HEK293T (cell line): ENCODE measurements at regions not wholly inside any gene's neighbourhood (a gene's known extent, or its start where the extent isn't known, plus 50 kb on each side); places are given as distances from the start of the nearest gene placed in this dataset.

Experiments used
- CTCF ChIA-PET: fragments of 350-600 bp; formaldehyde crosslinking; extraction: SDS; loops from one replicate; lab custom pipeline; 2021; ENCODE audit warnings: antibody characterized with exemption, inconsistent platforms; lab: Yijun Ruan, JAX
- POLR2A ChIA-PET: fragments of 350-600 bp; formaldehyde crosslinking; extraction: SDS; loops from one replicate; lab custom pipeline; 2020; ENCODE audit warnings: antibody characterized with exemption, inconsistent platforms; lab: Yijun Ruan, JAX
- DNase-seq: peaks from one replicate; pipeline ENCODE4 v3.0.0; 2012; ENCODE audit warnings: mixed read lengths; ENCODE audit errors: extremely low spot score
- ARNT ChIP-seq: fragments of 450-650 bp; IDR thresholded peaks from 2 replicates; pipeline ENCODE4 v1.6.1; 2017; ENCODE audit warnings: mild to moderate bottlenecking
- BHLHE40 ChIP-seq: fragments of 450-650 bp; IDR thresholded peaks from 2 replicates; pipeline ENCODE4 v1.6.1; 2016; ENCODE audit warnings: mild to moderate bottlenecking, moderate library complexity, borderline replicate concordance
- CTBP1 ChIP-seq: fragments of 450-650 bp; IDR thresholded peaks from 2 replicates; pipeline ENCODE4 v1.6.1; 2016; ENCODE audit warnings: borderline replicate concordance
- ELF4 ChIP-seq: fragments of 450-650 bp; IDR thresholded peaks from 2 replicates; pipeline ENCODE4 v1.6.1; 2017; ENCODE audit warnings: antibody characterized with exemption
- FOXA1 ChIP-seq: fragments of 450-650 bp; IDR thresholded peaks from 2 replicates; pipeline ENCODE4 v1.6.1; 2016; ENCODE audit warnings: mild to moderate bottlenecking
- FOXK2 ChIP-seq: fragments of 450-650 bp; IDR thresholded peaks from 2 replicates; pipeline ENCODE4 v1.6.1; 2016; ENCODE audit warnings: mild to moderate bottlenecking
- FOXM1 ChIP-seq: fragments of 450-650 bp; IDR thresholded peaks from 2 replicates; pipeline ENCODE4 v1.6.1; 2017; ENCODE audit warnings: mild to moderate bottlenecking, borderline replicate concordance
- HDGF ChIP-seq: fragments of 450-650 bp; IDR thresholded peaks from 2 replicates; pipeline ENCODE4 v1.6.1; 2017; ENCODE audit warnings: antibody characterized with exemption, borderline replicate concordance
- L3MBTL2 ChIP-seq: fragments of 450-650 bp; conservative IDR thresholded peaks from 2 replicates; pipeline ENCODE4 v1.6.1; 2016; ENCODE audit warnings: mild to moderate bottlenecking
- LEF1 ChIP-seq: fragments of 450-650 bp; IDR thresholded peaks from 2 replicates; pipeline ENCODE4 v1.6.1; 2017; ENCODE audit warnings: mild to moderate bottlenecking, borderline replicate concordance
- NFRKB ChIP-seq: fragments of 450-650 bp; IDR thresholded peaks from 2 replicates; pipeline ENCODE4 v1.6.1; 2016; ENCODE audit warnings: mild to moderate bottlenecking, moderate library complexity
- PKNOX1 ChIP-seq: fragments of 450-650 bp; IDR thresholded peaks from 2 replicates; pipeline ENCODE4 v1.6.1; 2016
- SP1 ChIP-seq: fragments of 450-650 bp; IDR thresholded peaks from 2 replicates; pipeline ENCODE4 v1.6.1; 2017
- SUZ12 ChIP-seq: fragments of 450-650 bp; IDR thresholded peaks from 2 replicates; pipeline ENCODE4 v1.6.1; 2016; ENCODE audit warnings: mild to moderate bottlenecking
- TARDBP ChIP-seq: fragments of 450-650 bp; IDR thresholded peaks from 2 replicates; pipeline ENCODE4 v1.6.1; 2016
- ZNF384 ChIP-seq: fragments of 450-650 bp; IDR thresholded peaks from 2 replicates; pipeline ENCODE4 v1.6.1; 2016

- DNase-seq, result no peak
- TF ChIP-seq TARDBP, result no peak
- no peak for TF ChIP-seq SUZ12
- no peak for TF ChIP-seq ARNT
- no peak for TF ChIP-seq FOXM1
- ChIA-PET CTCF (no interaction called here), POLR2A (no interaction called here)
Measured at GRCh38 chr6:167733740-167734661, 92.7 kb upstream of the AFDN start.

GRCh38 chr6:167734662-167735083, 92.0 kb upstream of the AFDN start:
- TF ChIP-seq SUZ12, result no peak
- no peak for TF ChIP-seq FOXA1
- no peak for TF ChIP-seq CTBP1
- TF ChIP-seq BHLHE40, result no peak
- no peak for TF ChIP-seq HDGF
- CTCF ChIA-PET, result no interaction called here
- DNase-seq, result no peak
- POLR2A ChIA-PET, result no interaction called here

- ChIA-PET POLR2A (no interaction called here), CTCF (no interaction called here)
- DNase-seq, result no peak
- TF ChIP-seq ZNF384 (no peak), FOXA1 (no peak), ELF4 (no peak), SUZ12 (no peak), BHLHE40 (no peak), CTBP1 (no peak), FOXM1 (no peak), ARNT (no peak), L3MBTL2 (no peak), TARDBP (no peak), HDGF (no peak), PKNOX1 (no peak), NFRKB (no peak), LEF1 (no peak), SP1 (no peak), FOXK2 (no peak)
Measured at GRCh38 chr6:167735084-167735950, 91.4 kb upstream of the AFDN start.

- TF ChIP-seq ARNT, result no peak
- no peak for TF ChIP-seq PKNOX1
- no peak for TF ChIP-seq LEF1
- no peak for TF ChIP-seq BHLHE40
- no peak for DNase-seq
- ChIA-PET POLR2A (no interaction called here), CTCF (no interaction called here)
Measured at GRCh38 chr6:167735951-167736288, 90.8 kb upstream of the AFDN start.

- no peak for DNase-seq
- no peak for TF ChIP-seq HDGF
- TF ChIP-seq L3MBTL2, result no peak
- no peak for TF ChIP-seq NFRKB
- no peak for TF ChIP-seq FOXM1
- no peak for TF ChIP-seq TARDBP
- TF ChIP-seq SP1, result no peak
- no peak for TF ChIP-seq ARNT
- TF ChIP-seq CTBP1, result no peak
- no peak for TF ChIP-seq SUZ12
- no peak for TF ChIP-seq ZNF384
- TF ChIP-seq PKNOX1, result no peak
- no peak for TF ChIP-seq FOXA1
- TF ChIP-seq ELF4, result no peak
- no peak for TF ChIP-seq FOXK2
- TF ChIP-seq BHLHE40, result no peak
- no peak for TF ChIP-seq LEF1
- POLR2A ChIA-PET, result no interaction called here
- CTCF ChIA-PET, result no interaction called here
Measured at GRCh38 chr6:167736486-167737204, 90.1 kb upstream of the AFDN start.
